ENCODE measurements at regions not wholly inside any gene's neighbourhood (a gene's known extent, or its start where the extent isn't known, plus 50 kb on each side); places are given as distances from the start of the nearest gene placed in this dataset.

- TF ChIP-seq, protein P1, sequence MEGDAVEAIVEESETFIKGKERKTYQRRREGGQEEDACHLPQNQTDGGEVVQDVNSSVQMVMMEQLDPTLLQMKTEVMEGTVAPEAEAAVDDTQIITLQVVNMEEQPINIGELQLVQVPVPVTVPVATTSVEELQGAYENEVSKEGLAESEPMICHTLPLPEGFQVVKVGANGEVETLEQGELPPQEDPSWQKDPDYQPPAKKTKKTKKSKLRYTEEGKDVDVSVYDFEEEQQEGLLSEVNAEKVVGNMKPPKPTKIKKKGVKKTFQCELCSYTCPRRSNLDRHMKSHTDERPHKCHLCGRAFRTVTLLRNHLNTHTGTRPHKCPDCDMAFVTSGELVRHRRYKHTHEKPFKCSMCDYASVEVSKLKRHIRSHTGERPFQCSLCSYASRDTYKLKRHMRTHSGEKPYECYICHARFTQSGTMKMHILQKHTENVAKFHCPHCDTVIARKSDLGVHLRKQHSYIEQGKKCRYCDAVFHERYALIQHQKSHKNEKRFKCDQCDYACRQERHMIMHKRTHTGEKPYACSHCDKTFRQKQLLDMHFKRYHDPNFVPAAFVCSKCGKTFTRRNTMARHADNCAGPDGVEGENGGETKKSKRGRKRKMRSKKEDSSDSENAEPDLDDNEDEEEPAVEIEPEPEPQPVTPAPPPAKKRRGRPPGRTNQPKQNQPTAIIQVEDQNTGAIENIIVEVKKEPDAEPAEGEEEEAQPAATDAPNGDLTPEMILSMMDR (IDR thresholded peaks at IDR 0.05; ENCODE audit: low read length) = no peak
- TF ChIP-seq EZH2 (IDR thresholded peaks at IDR 0.05; ENCODE audit: borderline replicate concordance, low read length) = no peak
Observed at GRCh38 chr7:93757426-93757825, 133.1 kb downstream of the TFPI2 start.
